HFFc6 (cell line): ENCODE measurements at regions not wholly inside any gene's neighbourhood (a gene's known extent, or its start where the extent isn't known, plus 50 kb on each side); places are given as distances from the start of the nearest gene placed in this dataset.

Source experiments
- DNase-seq: peaks from one replicate; pipeline ENCODE4 v3.0.0-alpha.2; 2018
- H3K27ac Mint-ChIP-seq: 2 replicates; pipeline ENCODE4 v1.8.0; 2020; ENCODE audit warnings: mild to moderate bottlenecking, mixed read lengths
- H3K27me3 Mint-ChIP-seq: 2 replicates; pipeline ENCODE4 v1.8.0; 2021; ENCODE audit warnings: mild to moderate bottlenecking, moderate library complexity, mixed read lengths; ENCODE audit not compliant: insufficient read depth
- H3K36me3 Mint-ChIP-seq: 2 replicates; pipeline ENCODE4 v1.8.0; 2021; ENCODE audit warnings: low read depth, mixed read lengths
- H3K4me1 Mint-ChIP-seq: 2 replicates; pipeline ENCODE4 v1.8.0; 2020; ENCODE audit warnings: low read depth, mixed read lengths
- H3K4me3 Mint-ChIP-seq: 2 replicates; pipeline ENCODE4 v1.8.0; 2020; ENCODE audit warnings: mild to moderate bottlenecking, moderate library complexity, mixed read lengths
- H3K9me3 Mint-ChIP-seq: 2 replicates; pipeline ENCODE4 v1.8.0; 2020; ENCODE audit warnings: mild to moderate bottlenecking, mixed read lengths
- TF ChIP-seq, protein P1 (sequence below): fragments of 200-600 bp; sonication (generic); IDR thresholded peaks from 2 replicates; pipeline ENCODE4 v1.5.0; 2021; ENCODE audit warnings: antibody characterized with exemption, mild to moderate bottlenecking

DNA sequence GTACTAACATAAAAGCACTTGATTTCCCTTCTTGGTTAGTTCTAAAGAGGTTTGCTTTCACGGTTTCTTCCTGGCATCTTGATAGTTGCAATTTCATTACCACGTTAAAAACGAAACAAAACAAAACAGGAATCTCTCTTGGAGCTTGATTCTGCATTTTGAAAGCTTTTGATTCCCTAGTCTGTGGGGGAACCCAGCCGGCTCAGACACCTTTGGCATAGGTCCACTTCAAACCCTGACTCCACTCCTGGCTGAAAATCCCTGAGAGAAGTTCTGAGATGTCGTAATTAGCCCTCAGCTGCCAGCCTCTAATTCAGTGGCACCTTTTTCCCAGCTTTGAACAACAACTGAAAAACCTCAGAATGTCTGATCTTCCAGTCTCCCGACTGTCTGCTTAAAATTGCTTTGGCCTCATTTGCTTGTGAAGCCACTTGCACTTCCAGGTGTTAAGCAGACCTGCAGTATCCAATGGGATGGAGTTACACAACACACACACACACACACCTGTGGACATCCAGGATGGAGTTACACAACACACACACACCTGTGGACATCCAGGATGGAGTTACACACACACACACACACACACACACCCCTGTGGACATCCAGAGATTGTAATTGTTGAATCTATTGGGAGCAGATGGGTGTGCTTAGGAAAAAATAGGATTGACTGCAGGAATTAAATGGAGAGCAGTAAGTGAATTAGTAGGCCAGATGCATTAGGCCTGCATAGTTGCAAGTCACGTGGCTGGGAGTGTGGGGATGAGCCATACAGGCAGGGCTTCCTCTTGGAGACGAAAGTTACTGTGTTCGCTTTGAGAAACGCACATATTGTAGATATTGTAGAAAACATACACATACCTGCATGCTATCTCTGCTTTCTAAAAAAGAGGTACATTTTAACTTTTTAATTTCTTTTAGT lies 285.6 kb upstream of the FMN2 start:
- no peaks in the 10 kb centered on the region; the same call in none of the 2 replicates for H3K27me3 Mint-ChIP-seq
- 0 out of 2 replicates have a peak, but pooled peaks cover 5% of the 10 kb centered on the region for H3K9me3 Mint-ChIP-seq
- H3K27ac Mint-ChIP-seq: no peak overlapping the region
- H3K4me3 Mint-ChIP-seq: peak overlapping the region; percentile 34; the same call in 1 of the 2 replicates
- DNase-seq: no peak
- peaks cover 34% of the 10 kb centered on the region for H3K4me1 Mint-ChIP-seq
- no peaks in the 10 kb centered on the region for H3K36me3 Mint-ChIP-seq
- TF ChIP-seq, protein P1, sequence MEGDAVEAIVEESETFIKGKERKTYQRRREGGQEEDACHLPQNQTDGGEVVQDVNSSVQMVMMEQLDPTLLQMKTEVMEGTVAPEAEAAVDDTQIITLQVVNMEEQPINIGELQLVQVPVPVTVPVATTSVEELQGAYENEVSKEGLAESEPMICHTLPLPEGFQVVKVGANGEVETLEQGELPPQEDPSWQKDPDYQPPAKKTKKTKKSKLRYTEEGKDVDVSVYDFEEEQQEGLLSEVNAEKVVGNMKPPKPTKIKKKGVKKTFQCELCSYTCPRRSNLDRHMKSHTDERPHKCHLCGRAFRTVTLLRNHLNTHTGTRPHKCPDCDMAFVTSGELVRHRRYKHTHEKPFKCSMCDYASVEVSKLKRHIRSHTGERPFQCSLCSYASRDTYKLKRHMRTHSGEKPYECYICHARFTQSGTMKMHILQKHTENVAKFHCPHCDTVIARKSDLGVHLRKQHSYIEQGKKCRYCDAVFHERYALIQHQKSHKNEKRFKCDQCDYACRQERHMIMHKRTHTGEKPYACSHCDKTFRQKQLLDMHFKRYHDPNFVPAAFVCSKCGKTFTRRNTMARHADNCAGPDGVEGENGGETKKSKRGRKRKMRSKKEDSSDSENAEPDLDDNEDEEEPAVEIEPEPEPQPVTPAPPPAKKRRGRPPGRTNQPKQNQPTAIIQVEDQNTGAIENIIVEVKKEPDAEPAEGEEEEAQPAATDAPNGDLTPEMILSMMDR: no peak

DNA sequence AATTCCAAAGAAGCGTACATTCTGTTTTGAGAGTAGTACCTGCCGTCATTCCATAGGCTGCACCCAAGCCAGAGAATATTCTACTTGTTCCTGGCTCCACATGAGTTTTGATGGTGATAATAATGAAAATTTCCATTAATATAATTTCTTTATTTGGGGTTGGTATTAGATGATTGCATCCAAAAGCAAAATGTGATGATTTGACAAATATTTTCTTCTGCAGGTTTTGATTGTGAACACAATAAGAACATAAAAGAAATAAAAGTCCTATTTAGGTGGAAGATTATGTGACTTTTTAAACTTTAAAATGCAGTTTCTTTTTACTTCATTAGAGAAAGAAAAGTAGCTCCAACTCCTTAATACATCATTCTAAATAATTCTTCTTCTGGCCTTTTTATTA lies 284.8 kb upstream of the FMN2 start:
- DNase-seq: no peak
- peaks cover 42% of the 10 kb centered on the region for H3K4me1 Mint-ChIP-seq
- no peaks in the 10 kb centered on the region; the same call in none of the 2 replicates for H3K27me3 Mint-ChIP-seq
- no peak overlapping the region for H3K4me3 Mint-ChIP-seq
- H3K9me3 Mint-ChIP-seq: 0 out of 2 replicates have a peak, but pooled peaks cover 5% of the 10 kb centered on the region
- H3K27ac Mint-ChIP-seq: no peak overlapping the region
- TF ChIP-seq, protein P1: no peak
- H3K36me3 Mint-ChIP-seq: no peaks in the 10 kb centered on the region

DNA sequence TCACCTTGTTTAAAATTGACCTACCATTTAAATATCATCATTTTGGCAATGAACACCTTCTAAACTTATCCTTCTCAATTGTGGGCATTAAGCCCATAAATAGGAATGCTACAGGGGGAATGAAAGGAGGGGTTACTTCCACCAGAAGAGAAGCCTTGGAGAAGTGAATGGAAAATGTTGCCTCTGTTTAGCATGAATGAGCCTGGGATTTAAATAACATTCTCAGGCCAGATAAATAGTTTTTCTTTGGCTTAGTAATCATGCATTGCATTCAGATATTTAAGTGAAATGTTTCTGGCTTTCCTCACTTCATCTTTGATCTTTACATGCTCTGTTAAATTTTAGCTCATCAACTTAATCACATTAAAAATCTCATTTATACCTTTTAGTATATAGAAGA lies 284.3 kb upstream of the FMN2 start:
- TF ChIP-seq, protein P1: no peak
- no peak for DNase-seq
- Mint-ChIP-seq H3K4me1 (peaks cover 42% of the 10 kb centered on the region), H3K4me3 (no peak overlapping the region), H3K36me3 (no peaks in the 10 kb centered on the region), H3K27me3 (no peaks in the 10 kb centered on the region; the same call in none of the 2 replicates), H3K9me3 (0 out of 2 replicates have a peak, but pooled peaks cover 5% of the 10 kb centered on the region), H3K27ac (no peak overlapping the region)

DNA sequence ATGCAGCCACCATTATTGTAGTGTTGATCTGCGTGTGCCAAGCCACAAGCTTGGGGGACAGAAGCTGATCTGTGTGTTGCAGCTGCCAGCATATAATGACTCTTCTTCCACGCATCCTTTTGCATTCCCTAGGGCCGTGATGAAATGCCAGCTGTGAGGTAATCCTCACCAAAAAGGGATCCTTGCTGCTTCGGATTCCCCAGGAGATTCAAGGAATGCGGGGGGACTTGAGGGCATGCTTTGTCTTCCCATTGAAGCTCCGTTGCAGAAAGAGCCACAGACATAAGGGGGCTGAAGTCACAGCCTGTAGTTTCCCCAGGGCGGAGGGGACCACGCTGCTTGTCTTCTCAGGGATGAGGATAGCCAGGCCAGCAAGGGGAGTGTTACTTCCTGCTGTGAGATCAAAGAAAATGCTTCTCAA lies 281.6 kb upstream of the FMN2 start:
- Mint-ChIP-seq H3K27ac (peak overlapping the region; percentile 43; the same call in 1 of the 2 replicates), H3K36me3 (no peaks in the 10 kb centered on the region), H3K9me3 (0 out of 2 replicates have a peak, but pooled peaks cover 5% of the 10 kb centered on the region), H3K4me3 (no peak overlapping the region), H3K27me3 (peaks cover 1% of the 10 kb centered on the region), H3K4me1 (peaks cover 44% of the 10 kb centered on the region)
- DNase-seq: peak; percentile 49
- TF ChIP-seq, protein P1: no peak

DNA sequence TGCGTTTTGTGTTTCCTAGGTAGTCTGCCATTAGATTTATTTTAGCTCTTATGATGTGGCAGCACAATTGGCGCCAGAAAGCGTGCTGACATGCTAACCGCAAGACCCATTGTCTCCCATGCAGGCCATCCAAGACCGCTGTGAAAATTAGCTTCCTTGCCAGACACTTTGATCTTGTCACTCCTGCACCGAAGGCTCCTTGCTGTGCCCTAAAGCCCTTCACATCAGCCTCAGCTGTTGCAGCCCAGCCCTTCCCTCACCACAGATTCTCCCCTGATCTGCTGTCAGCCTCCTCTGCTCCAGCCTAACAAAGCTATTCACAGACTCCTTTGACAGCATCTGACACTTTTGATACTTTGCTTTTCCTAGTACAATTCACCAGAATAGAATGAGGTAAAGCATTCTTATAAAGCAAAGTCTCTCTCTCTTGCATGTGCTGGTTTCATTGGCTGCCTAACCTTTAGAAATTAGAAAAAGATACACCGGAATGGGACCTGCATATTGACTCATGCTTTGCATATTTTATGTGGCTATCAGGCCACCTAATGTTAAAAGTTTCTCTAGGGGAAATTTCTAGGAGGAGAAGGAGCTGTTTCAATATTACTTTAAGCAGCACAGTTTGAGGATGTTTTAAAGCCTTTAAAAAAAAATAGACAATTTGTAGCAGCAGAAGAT lies 280.3 kb upstream of the FMN2 start:
- Mint-ChIP-seq H3K27me3 (peaks cover 1% of the 10 kb centered on the region), H3K27ac (no peak overlapping the region)
- TF ChIP-seq, protein P1: no peak

More for the DNA sequence above, 280.3 kb upstream of the FMN2 start:
- no peak for DNase-seq
- Mint-ChIP-seq H3K4me3 (no peak overlapping the region), H3K36me3 (no peaks in the 10 kb centered on the region), H3K9me3 (peaks cover 5% of the 10 kb centered on the region; the same call in 1 of the 2 replicates), H3K4me1 (peaks cover 49% of the 10 kb centered on the region)
